ENCODE measurements at regions not wholly inside any gene's neighbourhood (a gene's known extent, or its start where the extent isn't known, plus 50 kb on each side); places are given as distances from the start of the nearest gene placed in this dataset.
"Not testable (repeated sequence)": the region's sequence is repeated elsewhere in the genome, so short reads cannot be mapped to it uniquely, and the experiment has no call there.

DNA sequence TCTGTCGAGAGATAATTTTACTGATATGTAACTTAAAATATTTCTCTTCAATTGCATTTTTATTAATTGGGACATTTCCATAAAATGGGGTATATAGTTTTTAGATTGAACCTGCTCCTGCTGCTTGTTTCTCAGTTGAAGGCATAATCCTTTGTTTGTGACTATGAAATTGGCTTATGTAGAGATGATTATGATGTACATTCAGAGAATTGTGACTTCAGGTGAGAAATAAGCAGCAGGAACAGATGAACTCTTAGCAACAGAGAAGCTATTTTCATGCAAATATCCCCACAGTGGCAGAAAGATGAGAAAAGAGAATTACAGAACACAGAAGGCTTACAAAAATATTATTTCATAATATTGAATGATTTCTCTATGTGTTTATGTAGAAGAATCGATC lies 1499.5 kb upstream of the ADGRL3 start:
- Histone ChIP-seq H3K9me3 (replicated peaks in 1 of 3) (no peaks in the 10 kb centered on the region), H3K4me1 (replicated peaks in 1 of 2) (no peaks in the 10 kb centered on the region), H3K27me3 (no peaks in the 10 kb centered on the region), H3K36me3 (replicated peaks in 1 of 2) (no peaks in the 10 kb centered on the region), H3K27ac (no peak overlapping the region), H3K4me3 (no peak overlapping the region)
- TF ChIP-seq POLR2A (IDR thresholded peaks at IDR 0.05): no peak
- TF ChIP-seq, protein P1, sequence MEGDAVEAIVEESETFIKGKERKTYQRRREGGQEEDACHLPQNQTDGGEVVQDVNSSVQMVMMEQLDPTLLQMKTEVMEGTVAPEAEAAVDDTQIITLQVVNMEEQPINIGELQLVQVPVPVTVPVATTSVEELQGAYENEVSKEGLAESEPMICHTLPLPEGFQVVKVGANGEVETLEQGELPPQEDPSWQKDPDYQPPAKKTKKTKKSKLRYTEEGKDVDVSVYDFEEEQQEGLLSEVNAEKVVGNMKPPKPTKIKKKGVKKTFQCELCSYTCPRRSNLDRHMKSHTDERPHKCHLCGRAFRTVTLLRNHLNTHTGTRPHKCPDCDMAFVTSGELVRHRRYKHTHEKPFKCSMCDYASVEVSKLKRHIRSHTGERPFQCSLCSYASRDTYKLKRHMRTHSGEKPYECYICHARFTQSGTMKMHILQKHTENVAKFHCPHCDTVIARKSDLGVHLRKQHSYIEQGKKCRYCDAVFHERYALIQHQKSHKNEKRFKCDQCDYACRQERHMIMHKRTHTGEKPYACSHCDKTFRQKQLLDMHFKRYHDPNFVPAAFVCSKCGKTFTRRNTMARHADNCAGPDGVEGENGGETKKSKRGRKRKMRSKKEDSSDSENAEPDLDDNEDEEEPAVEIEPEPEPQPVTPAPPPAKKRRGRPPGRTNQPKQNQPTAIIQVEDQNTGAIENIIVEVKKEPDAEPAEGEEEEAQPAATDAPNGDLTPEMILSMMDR (IDR thresholded peaks at IDR 0.05): no peak
- no peak for DNase-seq
- intact Hi-C loops (cut with DNase I): no loop called here
- 71 to 81% (median 73%) methylated on average over 2 of the region's 2 CpGs for WGBS, 4 donors

DNA sequence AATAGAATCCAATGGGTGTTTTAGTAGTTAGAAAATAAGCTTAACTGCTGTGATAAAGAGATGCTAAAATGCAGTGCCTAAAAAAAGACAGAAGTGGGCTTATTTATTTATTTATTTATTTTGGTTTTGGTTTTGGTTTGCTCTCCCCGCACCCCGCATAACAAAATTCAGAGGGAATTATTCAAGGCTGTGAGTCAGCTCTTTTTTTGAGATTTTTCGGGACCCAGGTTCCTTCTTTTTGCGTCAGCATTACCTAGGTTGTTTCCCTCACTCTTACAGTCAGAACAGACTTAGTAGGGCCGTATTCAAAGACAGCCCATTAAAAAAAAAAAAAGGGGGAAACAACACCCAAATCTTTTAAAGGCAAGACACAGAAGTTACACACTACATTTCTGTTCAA lies 1495.5 kb upstream of the ADGRL3 start:
- Histone ChIP-seq H3K27me3 (no peaks in the 10 kb centered on the region), H3K9me3 (replicated peaks in 1 of 3) (no peaks in the 10 kb centered on the region), H3K36me3 (replicated peaks in 1 of 2) (no peaks in the 10 kb centered on the region), H3K27ac (no peak overlapping the region), H3K4me3 (no peak overlapping the region), H3K4me1 (replicated peaks in 1 of 2) (no peaks in the 10 kb centered on the region)
- DNase-seq: no peak
- intact Hi-C loops (cut with DNase I): no loop called here
- 64 to 72% (median 69%) methylated on average over 5 of the region's 5 CpGs for WGBS, 4 donors
- TF ChIP-seq, protein P1 (IDR thresholded peaks at IDR 0.05): no peak
- no peak for TF ChIP-seq POLR2A (IDR thresholded peaks at IDR 0.05)

DNA sequence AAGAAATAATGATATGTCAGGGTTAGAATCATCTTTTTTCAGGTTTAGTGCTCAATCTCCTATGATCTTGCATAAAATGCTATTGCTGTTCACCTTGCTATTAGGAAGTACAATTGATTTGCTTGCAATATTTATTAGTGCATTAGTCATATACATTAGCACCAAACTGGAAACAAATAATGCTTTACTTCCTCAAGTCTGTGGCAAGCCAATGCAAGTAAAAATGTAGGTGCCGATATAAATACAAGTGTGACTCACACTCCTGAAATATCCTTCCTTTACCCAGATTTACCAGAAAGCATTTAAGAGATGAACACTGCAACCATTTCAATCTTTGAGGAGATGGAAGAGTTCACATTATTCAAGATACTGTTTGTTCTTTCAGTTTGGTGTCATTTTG lies 1487.7 kb upstream of the ADGRL3 start:
- Histone ChIP-seq H3K9me3 (replicated peaks in 1 of 3) (no peaks in the 10 kb centered on the region), H3K4me1 (replicated peaks in 1 of 2) (no peaks in the 10 kb centered on the region), H3K36me3 (replicated peaks in 1 of 2) (no peaks in the 10 kb centered on the region), H3K27ac (no peak overlapping the region), H3K4me3 (no peak overlapping the region), H3K27me3 (no peaks in the 10 kb centered on the region)
- DNase-seq: no peak
- no peak for TF ChIP-seq POLR2A (IDR thresholded peaks at IDR 0.05)
- TF ChIP-seq, protein P1 (IDR thresholded peaks at IDR 0.05): no peak
- intact Hi-C loops (cut with DNase I): no loop called here
- 63 to 70% (median 67%) methylated on average over 1 of the region's 1 CpG for WGBS, 4 donors

DNA sequence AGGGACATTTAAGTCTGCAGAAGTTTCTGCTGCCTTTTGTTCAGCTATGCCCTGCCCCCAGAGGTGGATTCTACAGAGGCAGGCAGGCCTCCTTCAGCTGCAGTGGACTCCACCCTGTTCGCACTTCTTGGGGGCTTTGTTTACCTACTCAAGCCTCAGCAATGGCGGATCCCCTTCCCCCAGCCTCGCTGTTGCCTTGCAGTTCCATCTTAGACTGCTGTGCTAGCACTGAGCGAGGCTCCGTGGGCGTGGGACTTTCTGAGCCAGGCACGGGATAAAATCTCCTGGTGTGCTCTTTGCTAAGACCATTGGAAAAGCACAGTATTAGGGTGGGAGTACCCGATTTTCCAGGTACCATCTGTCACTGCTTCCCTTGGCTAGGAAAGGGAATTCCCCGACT lies 1475.8 kb upstream of the ADGRL3 start:
- H3K4me1 ChIP-seq (replicated peaks in 1 of 2); DNase-seq; H3K36me3 ChIP-seq (replicated peaks in 1 of 2); H3K4me3 ChIP-seq; H3K27ac ChIP-seq; intact Hi-C loops (cut with DNase I); H3K27me3 ChIP-seq; H3K9me3 ChIP-seq (replicated peaks in 1 of 3): not testable (repeated sequence)
- 81 to 83% (median 82%) methylated on average over 7 to 9 of the region's 9 CpGs for WGBS, 4 donors

DNA sequence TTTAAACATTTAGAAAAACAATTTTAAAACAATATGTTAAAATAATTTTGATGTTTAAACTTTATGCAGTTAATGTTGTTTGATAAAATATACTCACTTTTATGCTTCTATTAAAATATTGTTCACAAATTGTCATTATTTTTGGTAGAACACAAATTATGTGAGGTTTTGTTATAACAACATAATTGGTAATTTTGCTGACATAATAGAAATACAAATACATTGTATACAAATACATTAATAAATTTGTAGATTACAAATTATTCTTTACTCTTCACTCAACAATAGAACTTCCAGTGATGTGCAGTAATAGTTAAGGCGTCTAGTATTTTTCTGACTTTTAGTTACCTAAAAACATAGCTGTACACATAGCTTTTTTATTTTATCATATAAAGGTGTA lies 1472.4 kb upstream of the ADGRL3 start:
- Histone ChIP-seq H3K9me3 (replicated peaks in 1 of 3) (no peaks in the 10 kb centered on the region), H3K36me3 (replicated peaks in 1 of 2) (no peaks in the 10 kb centered on the region), H3K27ac (no peak overlapping the region), H3K27me3 (no peaks in the 10 kb centered on the region), H3K4me3 (no peak overlapping the region), H3K4me1 (replicated peaks in 1 of 2) (no peaks in the 10 kb centered on the region)
- WGBS, 4 donors: 64 to 82% (median 78%) methylated on average over 1 of the region's 1 CpG
- no peak for DNase-seq
- TF ChIP-seq, protein P1 (IDR thresholded peaks at IDR 0.05): no peak
- TF ChIP-seq POLR2A (IDR thresholded peaks at IDR 0.05): no peak
- intact Hi-C loops (cut with DNase I): no loop called here
